HEK293T (cell line): ENCODE measurements at regions not wholly inside any gene's neighbourhood (a gene's known extent, or its start where the extent isn't known, plus 50 kb on each side); places are given as distances from the start of the nearest gene placed in this dataset.

Experiments used
- ARNT ChIP-seq: fragments of 450-650 bp; IDR thresholded peaks from 2 replicates; pipeline ENCODE4 v1.6.1; 2017; ENCODE audit warnings: mild to moderate bottlenecking
- BHLHE40 ChIP-seq: fragments of 450-650 bp; IDR thresholded peaks from 2 replicates; pipeline ENCODE4 v1.6.1; 2016; ENCODE audit warnings: mild to moderate bottlenecking, moderate library complexity, borderline replicate concordance
- ELF4 ChIP-seq: fragments of 450-650 bp; IDR thresholded peaks from 2 replicates; pipeline ENCODE4 v1.6.1; 2017; ENCODE audit warnings: antibody characterized with exemption
- FOXA1 ChIP-seq: fragments of 450-650 bp; IDR thresholded peaks from 2 replicates; pipeline ENCODE4 v1.6.1; 2016; ENCODE audit warnings: mild to moderate bottlenecking
- FOXK2 ChIP-seq: fragments of 450-650 bp; IDR thresholded peaks from 2 replicates; pipeline ENCODE4 v1.6.1; 2016; ENCODE audit warnings: mild to moderate bottlenecking
- FOXM1 ChIP-seq: fragments of 450-650 bp; IDR thresholded peaks from 2 replicates; pipeline ENCODE4 v1.6.1; 2017; ENCODE audit warnings: mild to moderate bottlenecking, borderline replicate concordance
- HDGF ChIP-seq: fragments of 450-650 bp; IDR thresholded peaks from 2 replicates; pipeline ENCODE4 v1.6.1; 2017; ENCODE audit warnings: antibody characterized with exemption, borderline replicate concordance
- LEF1 ChIP-seq: fragments of 450-650 bp; IDR thresholded peaks from 2 replicates; pipeline ENCODE4 v1.6.1; 2017; ENCODE audit warnings: mild to moderate bottlenecking, borderline replicate concordance
- NFRKB ChIP-seq: fragments of 450-650 bp; IDR thresholded peaks from 2 replicates; pipeline ENCODE4 v1.6.1; 2016; ENCODE audit warnings: mild to moderate bottlenecking, moderate library complexity
- SP1 ChIP-seq: fragments of 450-650 bp; IDR thresholded peaks from 2 replicates; pipeline ENCODE4 v1.6.1; 2017
- SUZ12 ChIP-seq: fragments of 450-650 bp; IDR thresholded peaks from 2 replicates; pipeline ENCODE4 v1.6.1; 2016; ENCODE audit warnings: mild to moderate bottlenecking
- TARDBP ChIP-seq: fragments of 450-650 bp; IDR thresholded peaks from 2 replicates; pipeline ENCODE4 v1.6.1; 2016
- ZNF384 ChIP-seq: fragments of 450-650 bp; IDR thresholded peaks from 2 replicates; pipeline ENCODE4 v1.6.1; 2016

GRCh38 chr4:20151436-20151835 lies 100.3 kb upstream of the SLIT2 start:
- no peak for TF ChIP-seq FOXK2
- no peak for TF ChIP-seq ELF4
- no peak for TF ChIP-seq FOXA1
- TF ChIP-seq ZNF384, result no peak
- no peak for TF ChIP-seq SUZ12
- TF ChIP-seq TARDBP, result no peak
- TF ChIP-seq SP1, result no peak
- no peak for TF ChIP-seq FOXM1
- TF ChIP-seq BHLHE40, result no peak
- TF ChIP-seq NFRKB, result no peak
- no peak for TF ChIP-seq HDGF
- TF ChIP-seq LEF1, result no peak
- TF ChIP-seq ARNT, result no peak
